DND-41 (cell line): ENCODE measurements at regions not wholly inside any gene's neighbourhood (a gene's known extent, or its start where the extent isn't known, plus 50 kb on each side); places are given as distances from the start of the nearest gene placed in this dataset.

Experiments
- ATAC-seq: fragments of 200-7000 bp; cut with Tn5 transposase; 3 replicates; pipeline ENCODE4 v1.9.1; 2021; ENCODE audit warnings: low read depth; ENCODE audit not compliant: insufficient read depth
- DNase-seq: peaks from one replicate; pipeline ENCODE4 v3.0.0-alpha.2; 2020
- H2AFZ ChIP-seq: 2 replicates; pipeline ENCODE4 v1.6.0; 2012; ENCODE audit warnings: low read depth, low read length
- H3K27ac ChIP-seq: 2 replicates; pipeline ENCODE4 v1.5.1; 2012; ENCODE audit warnings: low read length, inconsistent platforms
- H3K27me3 ChIP-seq: fragments of 200-600 bp; sonication (generic); 2 replicates; pipeline ENCODE4 v1.6.0; 2012; ENCODE audit warnings: low read length, mild to moderate bottlenecking, inconsistent platforms; ENCODE audit not compliant: insufficient read depth, poor library complexity
- H3K36me3 ChIP-seq: 2 replicates; pipeline ENCODE4 v1.5.1; 2012; ENCODE audit warnings: low read length, inconsistent platforms; ENCODE audit not compliant: insufficient read depth
- H3K4me1 ChIP-seq: 2 replicates; pipeline ENCODE4 v1.5.1; 2012; ENCODE audit warnings: mild to moderate bottlenecking, low read length; ENCODE audit not compliant: insufficient read depth
- H3K4me2 ChIP-seq: 2 replicates; pipeline ENCODE4 v1.6.0; 2012; ENCODE audit warnings: mild to moderate bottlenecking, moderate library complexity, low read length, inconsistent platforms; ENCODE audit not compliant: insufficient read depth
- H3K4me3 ChIP-seq, 2 experiments: fragments of 200-600 bp in 1 of 2; shearing (Covaris generic) in 1 of 2; 2 replicates each; pipeline ENCODE4 v1.5.1; 2012 to 2016; ENCODE audit warnings: inconsistent platforms in 2 of 2, low read length in 2 of 2, mild to moderate bottlenecking in 2 of 2, low read depth in 1 of 2, moderate library complexity in 1 of 2
- H3K79me2 ChIP-seq: 2 replicates; pipeline ENCODE4 v1.6.0; 2012; ENCODE audit warnings: low read length, inconsistent platforms; ENCODE audit not compliant: insufficient read depth
- H3K9ac ChIP-seq: 2 replicates; pipeline ENCODE4 v1.6.0; 2012; ENCODE audit warnings: low read depth, mild to moderate bottlenecking, inconsistent platforms, low read length, moderate library complexity
- H3K9me3 ChIP-seq: 2 replicates; pipeline ENCODE4 v1.5.1; 2012; ENCODE audit warnings: low read length, moderate library complexity, mild to moderate bottlenecking, inconsistent platforms; ENCODE audit not compliant: insufficient read depth, severe bottlenecking
- H4K20me1 ChIP-seq: 2 replicates; pipeline ENCODE4 v1.6.0; 2012; ENCODE audit warnings: low read length; ENCODE audit not compliant: insufficient read depth
- CTCF ChIP-seq: IDR thresholded peaks from 2 replicates; pipeline ENCODE4 v1.5.1; 2012; ENCODE audit warnings: borderline replicate concordance, low read length, moderate library complexity, mild to moderate bottlenecking; ENCODE audit not compliant: poor library complexity, severe bottlenecking; ENCODE audit errors: extremely low read depth
- EZH2 ChIP-seq: IDR thresholded peaks from 3 replicates; pipeline ENCODE4 v1.6.1; 2012; ENCODE audit warnings: borderline replicate concordance, low read depth, mild to moderate bottlenecking, moderate library complexity, low read length, inconsistent platforms; ENCODE audit not compliant: severe bottlenecking

GRCh38 chr11:116452461-116452860 is 320.3 kb downstream of the BUD13 start:
- no peaks in the 10 kb centered on the region for H3K9me3 ChIP-seq

GRCh38 chr11:116449522-116449921 is 323.3 kb downstream of the BUD13 start:
- H4K20me1 ChIP-seq = no peaks in the 10 kb centered on the region
- H3K27me3 ChIP-seq = no peaks in the 10 kb centered on the region
- no peak overlapping the region for H2AFZ ChIP-seq
- H3K79me2 ChIP-seq = no peaks in the 10 kb centered on the region
- H3K9ac ChIP-seq = no peak overlapping the region
- H3K36me3 ChIP-seq = no peaks in the 10 kb centered on the region
- TF ChIP-seq CTCF = no peak
- TF ChIP-seq EZH2 = no peak
- DNase-seq (no peak), ATAC-seq (no peak)
- H3K27ac ChIP-seq = no peak overlapping the region
- H3K4me3 ChIP-seq = no peak overlapping the region
- H3K4me1 ChIP-seq = no peaks in the 10 kb centered on the region
- no peaks in the 10 kb centered on the region for H3K9me3 ChIP-seq
- H3K4me2 ChIP-seq = no peak overlapping the region

More at GRCh38 chr11:116452461-116452860, 320.3 kb downstream of the BUD13 start:
- TF ChIP-seq CTCF (no peak), EZH2 (no peak)
- Histone ChIP-seq H3K27me3 (peaks cover 3% of the 10 kb centered on the region), H3K4me2 (no peak overlapping the region), H3K4me3 (no peak overlapping the region), H3K79me2 (no peaks in the 10 kb centered on the region), H4K20me1 (no peaks in the 10 kb centered on the region), H3K36me3 (no peaks in the 10 kb centered on the region), H3K27ac (no peak overlapping the region), H3K9ac (no peak overlapping the region), H2AFZ (no peak overlapping the region), H3K4me1 (no peaks in the 10 kb centered on the region)
- DNase-seq = no peak
- no peak for ATAC-seq

GRCh38 chr11:116446048-116446941 is 326.5 kb downstream of the BUD13 start:
- TF ChIP-seq EZH2 (no peak), CTCF (no peak)
- Histone ChIP-seq H3K9me3 (no peaks in the 10 kb centered on the region), H2AFZ (no peak overlapping the region), H4K20me1 (no peaks in the 10 kb centered on the region), H3K27ac (no peak overlapping the region), H3K4me3 (no peak overlapping the region), H3K79me2 (no peaks in the 10 kb centered on the region), H3K4me2 (no peak overlapping the region), H3K27me3 (no peaks in the 10 kb centered on the region), H3K4me1 (no peaks in the 10 kb centered on the region), H3K9ac (no peak overlapping the region), H3K36me3 (no peaks in the 10 kb centered on the region)
- DNase-seq = no peak
- ATAC-seq = no peak
